AG04450 (cell line): ENCODE measurements at regions not wholly inside any gene's neighbourhood (a gene's known extent, or its start where the extent isn't known, plus 50 kb on each side); places are given as distances from the start of the nearest gene placed in this dataset.

ENCODE experiments used
- CTCF ChIA-PET: fragments of 300-600, 350-600 bp; formaldehyde crosslinking; extraction: SDS; loops from one replicate; lab custom pipeline; 2022; ENCODE audit warnings: antibody characterized with exemption, inconsistent platforms; lab: Charles Lee
- POLR2A ChIA-PET: fragments of 350-600 bp; formaldehyde crosslinking; extraction: SDS; loops from one replicate; lab custom pipeline; 2021; ENCODE audit warnings: antibody characterized with exemption, inconsistent platforms; lab: Yijun Ruan, JAX
- DNase-seq: peaks from one replicate; pipeline ENCODE4 v3.0.0-alpha.2; 2011; ENCODE audit warnings: low read depth, low spot score
- H3K27ac ChIP-seq: one replicate; pipeline ENCODE4 v1.5.1; 2012; ENCODE audit warnings: low read depth, low read length, control low read depth
- H3K27me3 ChIP-seq: one replicate; pipeline ENCODE4 v1.6.0; 2012; ENCODE audit warnings: low read length; ENCODE audit not compliant: control insufficient read depth, insufficient read depth
- H3K4me3 ChIP-seq: 2 replicates; pipeline ENCODE4 v1.5.1; 2011; ENCODE audit warnings: mild to moderate bottlenecking, low read depth, low read length, control low read depth
- H3K9me3 ChIP-seq: 2 replicates; pipeline ENCODE4 v1.5.1; 2012; ENCODE audit warnings: low read length; ENCODE audit not compliant: control insufficient read depth, insufficient read depth
- CTCF ChIP-seq: IDR thresholded peaks from 2 replicates; pipeline ENCODE4 v1.5.1; 2011; ENCODE audit warnings: low read depth, low read length, control low read depth, inconsistent platforms

GRCh38 chr4:24244663-24245490 is 339.5 kb downstream of the DHX15 start:
- H3K27ac ChIP-seq, result no peak overlapping the region
- no peak overlapping the region for H3K4me3 ChIP-seq
- no peak for DNase-seq
- no peaks in the 10 kb centered on the region for H3K9me3 ChIP-seq
- ChIA-PET POLR2A (no interaction called here), CTCF (no interaction called here)
- peaks cover 10% of the 10 kb centered on the region for H3K27me3 ChIP-seq
- TF ChIP-seq CTCF, result no peak

GRCh38 chr4:24243641-24244040 is 340.7 kb downstream of the DHX15 start:
- DNase-seq, result no peak
- POLR2A ChIA-PET, result no interaction called here
- TF ChIP-seq CTCF, result no peak
- no peak overlapping the region for H3K4me3 ChIP-seq
- no peak overlapping the region for H3K27ac ChIP-seq
- H3K9me3 ChIP-seq, result no peaks in the 10 kb centered on the region
- CTCF ChIA-PET, result no interaction called here
- peaks cover 9% of the 10 kb centered on the region for H3K27me3 ChIP-seq

- TF ChIP-seq CTCF, result no peak
- Histone ChIP-seq H3K4me3 (no peak overlapping the region), H3K9me3 (no peaks in the 10 kb centered on the region), H3K27ac (no peak overlapping the region), H3K27me3 (peaks cover 9% of the 10 kb centered on the region)
- POLR2A ChIA-PET, result no interaction called here
- DNase-seq, result no peak
- CTCF ChIA-PET, result no interaction called here
Observed at GRCh38 chr4:24241511-24241910, 342.8 kb downstream of the DHX15 start.

- H3K4me3 ChIP-seq, result no peak overlapping the region
- no peaks in the 10 kb centered on the region for H3K9me3 ChIP-seq
- ChIA-PET POLR2A (no interaction called here), CTCF (interaction anchor here (1.1 kb wide), 1 partner anchor 350 kb away, joined by 3 read pairs; the partner anchor contains the start of gene PPARGC1A)
- peaks cover 9% of the 10 kb centered on the region for H3K27me3 ChIP-seq
- H3K27ac ChIP-seq, result no peak overlapping the region
- no peak for DNase-seq
- 0 out of 2 replicates have a peak, but pooled peaks have one; percentile 4 for TF ChIP-seq CTCF
Observed at GRCh38 chr4:24240655-24241054, 343.7 kb downstream of the DHX15 start.

GRCh38 chr4:24237709-24238108 is 346.6 kb downstream of the DHX15 start:
- Histone ChIP-seq H3K27ac (no peak overlapping the region), H3K9me3 (no peaks in the 10 kb centered on the region), H3K27me3 (peaks cover 5% of the 10 kb centered on the region), H3K4me3 (no peak overlapping the region)
- ChIA-PET CTCF (no interaction called here), POLR2A (no interaction called here)
- no peak for TF ChIP-seq CTCF
- DNase-seq, result no peak
